GM06990 (cell line): ENCODE measurements at regions not wholly inside any gene's neighbourhood (a gene's known extent, or its start where the extent isn't known, plus 50 kb on each side); places are given as distances from the start of the nearest gene placed in this dataset.
"Not testable (repeated sequence)": the region's sequence is repeated elsewhere in the genome, so short reads cannot be mapped to it uniquely, and the experiment has no call there.

ENCODE experiments used
- DNase-seq: peaks from one replicate; pipeline ENCODE4 v3.0.0-alpha.2; 2011; ENCODE audit not compliant: insufficient read length; ENCODE audit errors: extremely low read depth
- H3K27me3 ChIP-seq: replicated peaks from 2 replicates; pipeline ENCODE4 v1.6.0; 2011; ENCODE audit warnings: low read length; ENCODE audit not compliant: control insufficient read depth, insufficient read depth
- H3K36me3 ChIP-seq: 2 replicates; pipeline ENCODE4 v1.5.1; 2011; ENCODE audit warnings: low read length; ENCODE audit not compliant: control insufficient read depth, insufficient read depth
- H3K4me3 ChIP-seq: replicated peaks from 2 replicates; pipeline ENCODE4 v1.5.1; 2011; ENCODE audit warnings: low read depth, mild to moderate bottlenecking, control low read depth, low read length
- CTCF ChIP-seq: IDR thresholded peaks from 2 replicates; pipeline ENCODE4 v1.5.1; 2011; ENCODE audit warnings: low read length, control low read depth, mild to moderate bottlenecking, inconsistent platforms; ENCODE audit not compliant: insufficient read depth, poor library complexity, severe bottlenecking

DNA sequence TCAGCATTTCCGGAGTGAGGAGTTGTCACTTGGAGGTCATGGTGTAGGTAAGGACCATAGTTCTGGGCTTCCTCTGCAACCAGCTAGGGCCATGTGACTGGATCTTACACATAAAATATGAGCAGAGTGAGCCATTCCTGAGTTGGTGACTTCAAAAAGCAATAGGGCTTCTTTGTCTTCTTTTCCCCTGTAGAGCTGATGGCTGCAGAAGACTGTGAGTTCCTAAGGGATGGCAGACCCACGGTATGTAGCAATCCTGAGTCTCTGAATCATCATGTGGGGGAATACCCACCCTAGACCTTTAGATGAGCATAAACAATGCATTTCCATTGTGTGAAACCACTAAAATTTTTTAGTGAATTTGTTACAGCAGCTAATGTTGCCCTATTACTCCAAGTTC is 151.1 kb upstream of the TBX3 start:
- no peak for DNase-seq
- no peak overlapping the region for H3K4me3 ChIP-seq
- TF ChIP-seq CTCF: no peak
- H3K36me3 ChIP-seq: no peaks in the 10 kb centered on the region
- H3K27me3 ChIP-seq: no peaks in the 10 kb centered on the region

DNA sequence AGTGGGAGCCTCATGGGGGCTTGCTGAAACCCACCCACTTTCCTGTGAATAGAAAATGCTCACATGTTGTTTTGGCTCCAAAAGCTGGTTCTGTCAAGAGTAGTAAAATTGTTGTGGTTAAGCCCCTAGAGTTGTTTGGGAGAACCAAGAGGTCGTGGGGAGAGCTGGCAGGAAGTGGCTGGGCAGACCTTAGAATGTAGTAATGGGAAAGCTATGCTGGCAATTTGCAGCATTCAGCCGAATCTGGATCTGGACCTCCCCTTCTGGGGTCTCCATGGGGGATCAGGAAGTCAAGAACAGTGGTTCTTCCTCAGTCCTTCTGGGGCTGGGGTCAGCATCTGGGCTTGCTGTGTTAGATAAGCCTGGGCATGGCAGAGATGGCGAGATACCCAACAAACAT is 150.6 kb upstream of the TBX3 start:
- TF ChIP-seq CTCF: no peak
- no peaks in the 10 kb centered on the region for H3K27me3 ChIP-seq
- no peak for DNase-seq

DNA sequence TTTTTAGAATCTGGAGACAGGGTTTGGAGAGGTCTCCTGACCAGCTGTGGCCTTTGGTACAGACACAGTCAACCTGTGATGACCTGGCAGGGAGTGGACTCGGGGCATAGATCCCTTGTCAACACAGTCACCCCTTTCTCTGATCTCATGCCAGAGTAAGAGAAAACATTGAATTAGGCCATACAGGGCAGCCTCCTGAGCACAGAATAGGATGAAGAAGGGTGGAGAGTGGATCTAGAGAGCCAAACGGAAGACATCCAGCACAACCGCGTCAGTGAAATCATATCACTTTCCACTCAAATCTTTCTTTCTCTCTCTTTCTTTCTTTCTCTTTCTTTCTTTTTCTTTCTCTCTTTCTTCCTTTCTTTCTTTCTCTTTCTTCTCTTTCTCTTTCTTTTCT is 145.9 kb upstream of the TBX3 start:
- DNase-seq: no peak
- Histone ChIP-seq H3K27me3 (no peaks in the 10 kb centered on the region), H3K36me3 (no peaks in the 10 kb centered on the region), H3K4me3 (no peak overlapping the region)
- TF ChIP-seq CTCF: no peak

More for the DNA sequence above, 150.6 kb upstream of the TBX3 start:
- Histone ChIP-seq H3K36me3 (no peaks in the 10 kb centered on the region), H3K4me3 (no peak overlapping the region)

- H3K4me3 ChIP-seq, H3K27me3 ChIP-seq, H3K36me3 ChIP-seq, DNase-seq: not testable (repeated sequence)
Measured at GRCh38 chr12:114829244-114829643, 145.3 kb upstream of the TBX3 start.

DNA sequence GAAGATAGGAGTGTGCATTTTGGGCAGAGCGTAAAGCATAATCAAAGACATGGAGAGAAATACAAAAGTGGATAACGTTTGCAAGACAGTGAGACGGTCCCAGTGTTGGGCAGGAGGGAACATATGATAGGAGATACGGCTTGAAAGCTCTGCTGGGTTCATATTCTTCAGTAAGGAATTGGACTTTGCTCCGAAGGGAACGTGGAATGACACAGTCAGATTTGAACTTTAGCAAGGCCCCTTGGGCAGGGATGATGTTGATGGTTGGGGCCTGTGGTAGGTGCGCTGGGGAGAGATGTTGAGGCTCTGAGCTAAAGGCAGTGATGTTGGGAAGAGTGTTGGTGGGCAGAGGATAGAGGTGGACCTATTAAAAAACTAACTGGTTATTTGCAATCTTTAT is 143.5 kb upstream of the TBX3 start:
- H3K36me3 ChIP-seq: no peaks in the 10 kb centered on the region
- no peak overlapping the region for H3K4me3 ChIP-seq
- TF ChIP-seq CTCF: no peak
- no peak for DNase-seq
- no peaks in the 10 kb centered on the region for H3K27me3 ChIP-seq

- no peak overlapping the region for H3K4me3 ChIP-seq
- H3K36me3 ChIP-seq: no peaks in the 10 kb centered on the region
- TF ChIP-seq CTCF: no peak
- DNase-seq: no peak
- H3K27me3 ChIP-seq: no peaks in the 10 kb centered on the region
Measured at GRCh38 chr12:114826244-114826643, 142.3 kb upstream of the TBX3 start.
